DND-41 (cell line): ENCODE measurements at regions not wholly inside any gene's neighbourhood (a gene's known extent, or its start where the extent isn't known, plus 50 kb on each side); places are given as distances from the start of the nearest gene placed in this dataset.

Experiments
- ATAC-seq: fragments of 200-7000 bp; cut with Tn5 transposase; 3 replicates; pipeline ENCODE4 v1.9.1; 2021; ENCODE audit warnings: low read depth; ENCODE audit not compliant: insufficient read depth
- DNase-seq: peaks from one replicate; pipeline ENCODE4 v3.0.0-alpha.2; 2020
- H2AFZ ChIP-seq: 2 replicates; pipeline ENCODE4 v1.6.0; 2012; ENCODE audit warnings: low read depth, low read length
- H3K27ac ChIP-seq: 2 replicates; pipeline ENCODE4 v1.5.1; 2012; ENCODE audit warnings: low read length, inconsistent platforms
- H3K27me3 ChIP-seq: fragments of 200-600 bp; sonication (generic); 2 replicates; pipeline ENCODE4 v1.6.0; 2012; ENCODE audit warnings: low read length, mild to moderate bottlenecking, inconsistent platforms; ENCODE audit not compliant: insufficient read depth, poor library complexity
- H3K36me3 ChIP-seq: 2 replicates; pipeline ENCODE4 v1.5.1; 2012; ENCODE audit warnings: low read length, inconsistent platforms; ENCODE audit not compliant: insufficient read depth
- H3K4me1 ChIP-seq: 2 replicates; pipeline ENCODE4 v1.5.1; 2012; ENCODE audit warnings: mild to moderate bottlenecking, low read length; ENCODE audit not compliant: insufficient read depth
- H3K4me2 ChIP-seq: 2 replicates; pipeline ENCODE4 v1.6.0; 2012; ENCODE audit warnings: mild to moderate bottlenecking, moderate library complexity, low read length, inconsistent platforms; ENCODE audit not compliant: insufficient read depth
- H3K4me3 ChIP-seq, 2 experiments: fragments of 200-600 bp in 1 of 2; shearing (Covaris generic) in 1 of 2; 2 replicates each; pipeline ENCODE4 v1.5.1; 2012 to 2016; ENCODE audit warnings: inconsistent platforms in 2 of 2, low read length in 2 of 2, mild to moderate bottlenecking in 2 of 2, low read depth in 1 of 2, moderate library complexity in 1 of 2
- H3K79me2 ChIP-seq: 2 replicates; pipeline ENCODE4 v1.6.0; 2012; ENCODE audit warnings: low read length, inconsistent platforms; ENCODE audit not compliant: insufficient read depth
- H3K9ac ChIP-seq: 2 replicates; pipeline ENCODE4 v1.6.0; 2012; ENCODE audit warnings: low read depth, mild to moderate bottlenecking, inconsistent platforms, low read length, moderate library complexity
- H3K9me3 ChIP-seq: 2 replicates; pipeline ENCODE4 v1.5.1; 2012; ENCODE audit warnings: low read length, moderate library complexity, mild to moderate bottlenecking, inconsistent platforms; ENCODE audit not compliant: insufficient read depth, severe bottlenecking
- H4K20me1 ChIP-seq: 2 replicates; pipeline ENCODE4 v1.6.0; 2012; ENCODE audit warnings: low read length; ENCODE audit not compliant: insufficient read depth
- EZH2 ChIP-seq: IDR thresholded peaks from 3 replicates; pipeline ENCODE4 v1.6.1; 2012; ENCODE audit warnings: borderline replicate concordance, low read depth, mild to moderate bottlenecking, moderate library complexity, low read length, inconsistent platforms; ENCODE audit not compliant: severe bottlenecking
- TF ChIP-seq, protein P1 (sequence below): IDR thresholded peaks from 2 replicates; pipeline ENCODE4 v1.5.1; 2012; ENCODE audit warnings: borderline replicate concordance, low read length, moderate library complexity, mild to moderate bottlenecking; ENCODE audit not compliant: poor library complexity, severe bottlenecking; ENCODE audit errors: extremely low read depth

GRCh38 chr21:35628316-35628715 lies 432.0 kb downstream of the SETD4 start:
- no peak for ATAC-seq
- TF ChIP-seq, protein P1, sequence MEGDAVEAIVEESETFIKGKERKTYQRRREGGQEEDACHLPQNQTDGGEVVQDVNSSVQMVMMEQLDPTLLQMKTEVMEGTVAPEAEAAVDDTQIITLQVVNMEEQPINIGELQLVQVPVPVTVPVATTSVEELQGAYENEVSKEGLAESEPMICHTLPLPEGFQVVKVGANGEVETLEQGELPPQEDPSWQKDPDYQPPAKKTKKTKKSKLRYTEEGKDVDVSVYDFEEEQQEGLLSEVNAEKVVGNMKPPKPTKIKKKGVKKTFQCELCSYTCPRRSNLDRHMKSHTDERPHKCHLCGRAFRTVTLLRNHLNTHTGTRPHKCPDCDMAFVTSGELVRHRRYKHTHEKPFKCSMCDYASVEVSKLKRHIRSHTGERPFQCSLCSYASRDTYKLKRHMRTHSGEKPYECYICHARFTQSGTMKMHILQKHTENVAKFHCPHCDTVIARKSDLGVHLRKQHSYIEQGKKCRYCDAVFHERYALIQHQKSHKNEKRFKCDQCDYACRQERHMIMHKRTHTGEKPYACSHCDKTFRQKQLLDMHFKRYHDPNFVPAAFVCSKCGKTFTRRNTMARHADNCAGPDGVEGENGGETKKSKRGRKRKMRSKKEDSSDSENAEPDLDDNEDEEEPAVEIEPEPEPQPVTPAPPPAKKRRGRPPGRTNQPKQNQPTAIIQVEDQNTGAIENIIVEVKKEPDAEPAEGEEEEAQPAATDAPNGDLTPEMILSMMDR = no peak
- TF ChIP-seq EZH2 = no peak
- no peak overlapping the region for H2AFZ ChIP-seq
- H3K79me2 ChIP-seq = no peaks in the 10 kb centered on the region
- no peak overlapping the region for H3K27ac ChIP-seq
- H3K4me2 ChIP-seq = no peak overlapping the region
- H3K27me3 ChIP-seq = no peaks in the 10 kb centered on the region
- H3K9ac ChIP-seq = no peak overlapping the region
- no peak overlapping the region for H3K4me3 ChIP-seq
- H4K20me1 ChIP-seq = no peaks in the 10 kb centered on the region
- peaks cover 6% of the 10 kb centered on the region for H3K4me1 ChIP-seq
- H3K9me3 ChIP-seq = no peaks in the 10 kb centered on the region
- no peaks in the 10 kb centered on the region for H3K36me3 ChIP-seq
- DNase-seq = no peak

- Histone ChIP-seq H3K79me2 (no peaks in the 10 kb centered on the region), H3K4me2 (no peak overlapping the region), H3K27ac (no peak overlapping the region), H3K4me1 (peaks cover 11% of the 10 kb centered on the region), H3K4me3 (no peak overlapping the region; a peak in 1 of 4 replicates), H4K20me1 (no peaks in the 10 kb centered on the region), H3K9me3 (no peaks in the 10 kb centered on the region), H3K27me3 (no peaks in the 10 kb centered on the region), H3K36me3 (no peaks in the 10 kb centered on the region), H2AFZ (no peak overlapping the region), H3K9ac (no peak overlapping the region)
- TF ChIP-seq EZH2 = no peak
- TF ChIP-seq, protein P1 = no peak
- no peak for DNase-seq
- no peak for ATAC-seq
Measured at GRCh38 chr21:35627462-35627861, 432.9 kb downstream of the SETD4 start.

DNA sequence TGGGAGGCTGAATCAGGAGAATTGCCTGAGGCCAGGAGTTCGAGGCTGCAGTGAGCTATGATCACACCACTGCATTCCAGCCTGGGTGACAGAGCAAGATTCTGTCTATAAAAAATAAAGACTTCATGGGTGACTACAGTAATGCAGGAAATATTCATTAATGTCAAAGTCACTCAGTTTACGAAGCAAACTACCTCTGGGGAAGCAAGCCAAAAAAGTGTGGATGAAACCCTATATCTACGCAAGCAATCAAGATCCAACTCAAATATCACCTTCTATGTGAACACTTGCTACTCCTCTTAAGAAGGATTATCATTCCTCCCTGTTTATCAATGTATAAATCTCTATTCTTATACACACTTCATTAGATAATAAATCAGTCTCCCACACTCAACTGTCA lies 434.8 kb downstream of the SETD4 start:
- no peak for TF ChIP-seq EZH2
- TF ChIP-seq, protein P1 = no peak
- Histone ChIP-seq H3K9me3 (peaks cover 5% of the 10 kb centered on the region), H3K36me3 (no peaks in the 10 kb centered on the region), H3K4me3 (no peak overlapping the region), H3K27ac (no peak overlapping the region), H2AFZ (no peak overlapping the region), H4K20me1 (no peaks in the 10 kb centered on the region), H3K27me3 (no peaks in the 10 kb centered on the region), H3K9ac (no peak overlapping the region), H3K79me2 (no peaks in the 10 kb centered on the region), H3K4me2 (no peak overlapping the region), H3K4me1 (peaks cover 11% of the 10 kb centered on the region)
- no peak for DNase-seq
- no peak for ATAC-seq

GRCh38 chr21:35624901-35625300 lies 435.4 kb downstream of the SETD4 start:
- Histone ChIP-seq H3K4me3 (no peak overlapping the region), H3K9ac (no peak overlapping the region), H3K4me2 (no peak overlapping the region), H4K20me1 (no peaks in the 10 kb centered on the region), H3K27me3 (no peaks in the 10 kb centered on the region), H2AFZ (no peak overlapping the region), H3K79me2 (no peaks in the 10 kb centered on the region), H3K36me3 (no peaks in the 10 kb centered on the region), H3K27ac (no peak overlapping the region), H3K9me3 (peaks cover 5% of the 10 kb centered on the region), H3K4me1 (peaks cover 11% of the 10 kb centered on the region)
- DNase-seq (no peak), ATAC-seq (no peak)
- TF ChIP-seq, protein P1 = no peak
- TF ChIP-seq EZH2 = no peak
